Loucy (cell line): ENCODE measurements at regions not wholly inside any gene's neighbourhood (a gene's known extent, or its start where the extent isn't known, plus 50 kb on each side); places are given as distances from the start of the nearest gene placed in this dataset.

Source experiments
- H2AFZ ChIP-seq: fragments of 200-600 bp; sonication (generic); 2 replicates; pipeline ENCODE4 v1.6.0; 2016; ENCODE audit warnings: antibody characterized with exemption, mild to moderate bottlenecking, low read length, moderate library complexity
- H3F3A ChIP-seq: fragments of 200-600 bp; 2 replicates; pipeline ENCODE4 v1.6.0; 2016; ENCODE audit warnings: antibody characterized with exemption, low read depth, mild to moderate bottlenecking
- H3K27me3 ChIP-seq: fragments of 200-600 bp; sonication (generic); 2 replicates; pipeline ENCODE4 v1.6.1; 2014; ENCODE audit warnings: low read length, mild to moderate bottlenecking; ENCODE audit not compliant: insufficient read depth, poor library complexity, severe bottlenecking
- H3K36me3 ChIP-seq: fragments of 200-600 bp; sonication (generic); 2 replicates; pipeline ENCODE4 v1.6.1; 2016; ENCODE audit warnings: low read length; ENCODE audit not compliant: insufficient read depth
- H3K4me1 ChIP-seq: fragments of 200-600 bp; sonication (generic); 2 replicates; pipeline ENCODE4 v1.5.1; 2014; ENCODE audit warnings: low read length, mild to moderate bottlenecking; ENCODE audit not compliant: insufficient read depth, poor library complexity, severe bottlenecking
- H3K4me2 ChIP-seq: fragments of 200-600 bp; sonication (generic); 2 replicates; pipeline ENCODE4 v1.6.0; 2014; ENCODE audit warnings: antibody characterized with exemption, low read length, low read depth, mild to moderate bottlenecking; ENCODE audit not compliant: poor library complexity, severe bottlenecking
- H3K4me3 ChIP-seq: fragments of 200-600 bp; sonication (generic); 2 replicates; pipeline ENCODE4 v1.5.1; 2014; ENCODE audit warnings: low read length, mild to moderate bottlenecking, mixed read lengths; ENCODE audit not compliant: poor library complexity, severe bottlenecking
- H3K79me2 ChIP-seq: fragments of 200-600 bp; sonication (generic); 2 replicates; pipeline ENCODE4 v1.6.1; 2014; ENCODE audit warnings: low read length; ENCODE audit not compliant: insufficient read depth
- H3K9ac ChIP-seq: fragments of 200-600 bp; sonication (generic); 2 replicates; pipeline ENCODE4 v1.6.0; 2014; ENCODE audit warnings: mild to moderate bottlenecking, low read depth, low read length, moderate library complexity; ENCODE audit not compliant: poor library complexity, severe bottlenecking
- H3K9me2 ChIP-seq: fragments of 200-600 bp; sonication (generic); replicated peaks from 2 replicates; pipeline ENCODE4 v1.6.1; 2016; ENCODE audit warnings: low read depth, low read length, mixed read lengths
- H3K9me3 ChIP-seq: fragments of 200-600 bp; sonication (generic); 2 replicates; pipeline ENCODE4 v1.6.1; 2014; ENCODE audit warnings: mild to moderate bottlenecking, antibody characterized with exemption, low read length, low read depth; ENCODE audit not compliant: insufficient read depth
- H4K20me1 ChIP-seq: fragments of 200-600 bp; sonication (generic); 2 replicates; pipeline ENCODE4 v1.6.0; 2014; ENCODE audit warnings: antibody characterized with exemption, low read length, mild to moderate bottlenecking; ENCODE audit not compliant: insufficient read depth, poor library complexity, severe bottlenecking
- EZH2phosphoT487 ChIP-seq: fragments of 200-600 bp; IDR thresholded peaks from 2 replicates; pipeline ENCODE4 v1.6.1; 2018; ENCODE audit warnings: antibody characterized with exemption, mild to moderate bottlenecking, moderate library complexity, borderline replicate concordance
- TF ChIP-seq, protein P1 (sequence below): fragments of 200-600 bp; sonication (generic); conservative IDR thresholded peaks from 2 replicates; pipeline ENCODE4 v1.5.1; 2014; ENCODE audit warnings: mild to moderate bottlenecking, antibody characterized with exemption, low read length

DNA sequence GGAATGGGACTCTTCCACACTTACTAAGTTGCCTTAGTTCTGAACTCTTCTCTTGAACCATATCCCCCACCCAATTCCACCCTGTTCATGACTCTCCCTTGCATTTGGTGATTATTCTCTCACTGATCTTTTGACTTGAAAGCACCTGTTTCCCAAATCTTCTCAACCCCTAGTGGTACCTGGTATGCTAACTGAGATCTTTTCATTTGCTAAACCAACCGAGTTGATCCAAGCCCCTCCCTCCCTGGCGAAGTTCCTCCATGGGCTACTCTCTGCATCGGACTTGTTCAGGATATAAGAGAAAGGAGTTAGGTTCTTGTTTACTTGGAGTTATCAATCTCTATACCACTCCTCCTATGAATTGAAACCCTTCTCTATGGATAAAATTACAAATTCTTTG, 593.5 kb downstream of the BCL11A start:
- Histone ChIP-seq H3K9ac (no peak overlapping the region), H2AFZ (no peak overlapping the region), H3K79me2 (no peaks in the 10 kb centered on the region), H3K9me2 (no peaks in the 10 kb centered on the region), H3K36me3 (no peaks in the 10 kb centered on the region), H3K4me2 (no peak overlapping the region), H3K27me3 (no peaks in the 10 kb centered on the region), H3K9me3 (no peaks in the 10 kb centered on the region), H4K20me1 (no peaks in the 10 kb centered on the region), H3F3A (no peaks in the 10 kb centered on the region), H3K4me3 (no peak overlapping the region), H3K4me1 (no peaks in the 10 kb centered on the region)
- no peak for TF ChIP-seq EZH2phosphoT487
- TF ChIP-seq, protein P1, sequence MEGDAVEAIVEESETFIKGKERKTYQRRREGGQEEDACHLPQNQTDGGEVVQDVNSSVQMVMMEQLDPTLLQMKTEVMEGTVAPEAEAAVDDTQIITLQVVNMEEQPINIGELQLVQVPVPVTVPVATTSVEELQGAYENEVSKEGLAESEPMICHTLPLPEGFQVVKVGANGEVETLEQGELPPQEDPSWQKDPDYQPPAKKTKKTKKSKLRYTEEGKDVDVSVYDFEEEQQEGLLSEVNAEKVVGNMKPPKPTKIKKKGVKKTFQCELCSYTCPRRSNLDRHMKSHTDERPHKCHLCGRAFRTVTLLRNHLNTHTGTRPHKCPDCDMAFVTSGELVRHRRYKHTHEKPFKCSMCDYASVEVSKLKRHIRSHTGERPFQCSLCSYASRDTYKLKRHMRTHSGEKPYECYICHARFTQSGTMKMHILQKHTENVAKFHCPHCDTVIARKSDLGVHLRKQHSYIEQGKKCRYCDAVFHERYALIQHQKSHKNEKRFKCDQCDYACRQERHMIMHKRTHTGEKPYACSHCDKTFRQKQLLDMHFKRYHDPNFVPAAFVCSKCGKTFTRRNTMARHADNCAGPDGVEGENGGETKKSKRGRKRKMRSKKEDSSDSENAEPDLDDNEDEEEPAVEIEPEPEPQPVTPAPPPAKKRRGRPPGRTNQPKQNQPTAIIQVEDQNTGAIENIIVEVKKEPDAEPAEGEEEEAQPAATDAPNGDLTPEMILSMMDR: no peak

DNA sequence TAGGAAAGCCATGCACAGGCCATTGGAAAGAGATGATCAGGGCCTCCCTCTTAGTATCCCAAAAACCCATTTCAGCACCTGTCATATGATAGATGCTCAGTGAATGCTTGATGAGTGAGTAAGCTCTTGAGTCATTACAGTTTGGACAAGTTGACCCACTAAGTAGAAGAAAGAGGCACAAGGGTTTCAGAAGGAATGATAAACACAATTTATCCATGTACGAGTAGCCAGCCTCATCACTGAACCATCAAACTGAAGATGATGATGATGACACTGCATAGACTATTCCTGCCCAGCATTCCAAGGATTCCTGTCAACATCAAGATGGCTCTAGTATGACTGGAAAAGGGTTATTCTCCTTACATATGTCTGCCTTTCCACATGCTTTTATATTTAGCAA, 596.0 kb downstream of the BCL11A start:
- H3K9me2 ChIP-seq: no peaks in the 10 kb centered on the region
- H2AFZ ChIP-seq: no peak overlapping the region
- no peak for TF ChIP-seq EZH2phosphoT487
- TF ChIP-seq, protein P1: no peak
- H3K9me3 ChIP-seq: no peaks in the 10 kb centered on the region
- no peak overlapping the region for H3K4me2 ChIP-seq
- no peaks in the 10 kb centered on the region for H3K4me1 ChIP-seq
- no peak overlapping the region for H3K4me3 ChIP-seq
- no peaks in the 10 kb centered on the region for H3K36me3 ChIP-seq
- no peaks in the 10 kb centered on the region for H3K27me3 ChIP-seq
- no peaks in the 10 kb centered on the region for H3F3A ChIP-seq
- H4K20me1 ChIP-seq: no peaks in the 10 kb centered on the region
- no peaks in the 10 kb centered on the region for H3K79me2 ChIP-seq
- H3K9ac ChIP-seq: no peak overlapping the region

DNA sequence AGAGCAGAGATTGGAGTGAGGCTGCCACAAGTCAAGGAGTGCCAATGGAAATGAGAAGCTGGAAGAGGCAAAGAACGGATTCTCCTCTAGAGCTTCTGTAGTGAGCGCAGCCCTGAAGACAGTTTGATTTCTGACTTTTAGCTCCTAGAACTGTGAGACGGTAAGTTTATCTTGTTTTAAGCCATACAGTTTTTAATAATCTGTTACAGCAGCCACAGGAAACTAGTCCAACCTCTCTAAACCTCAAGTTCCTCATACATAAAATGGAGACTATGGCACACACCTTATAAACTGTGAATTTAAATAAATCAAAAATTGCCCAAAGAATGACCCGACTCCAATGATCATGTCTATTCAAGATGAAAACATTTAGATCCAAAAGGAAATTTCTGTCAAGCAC, 596.5 kb downstream of the BCL11A start:
- H3K27me3 ChIP-seq: no peaks in the 10 kb centered on the region
- H3K36me3 ChIP-seq: no peaks in the 10 kb centered on the region
- TF ChIP-seq EZH2phosphoT487: no peak
- TF ChIP-seq, protein P1: no peak

More for the DNA sequence above, 596.5 kb downstream of the BCL11A start:
- no peaks in the 10 kb centered on the region for H4K20me1 ChIP-seq
- no peaks in the 10 kb centered on the region for H3K9me3 ChIP-seq
- no peak overlapping the region for H3K9ac ChIP-seq
- no peaks in the 10 kb centered on the region for H3F3A ChIP-seq
- H3K4me3 ChIP-seq: no peak overlapping the region
- H3K4me1 ChIP-seq: no peaks in the 10 kb centered on the region
- H3K4me2 ChIP-seq: no peak overlapping the region
- no peaks in the 10 kb centered on the region for H3K9me2 ChIP-seq
- no peak overlapping the region for H2AFZ ChIP-seq
- H3K79me2 ChIP-seq: no peaks in the 10 kb centered on the region
